ENCODE measurements at regions not wholly inside any gene's neighbourhood (a gene's known extent, or its start where the extent isn't known, plus 50 kb on each side); places are given as distances from the start of the nearest gene placed in this dataset.

DNA sequence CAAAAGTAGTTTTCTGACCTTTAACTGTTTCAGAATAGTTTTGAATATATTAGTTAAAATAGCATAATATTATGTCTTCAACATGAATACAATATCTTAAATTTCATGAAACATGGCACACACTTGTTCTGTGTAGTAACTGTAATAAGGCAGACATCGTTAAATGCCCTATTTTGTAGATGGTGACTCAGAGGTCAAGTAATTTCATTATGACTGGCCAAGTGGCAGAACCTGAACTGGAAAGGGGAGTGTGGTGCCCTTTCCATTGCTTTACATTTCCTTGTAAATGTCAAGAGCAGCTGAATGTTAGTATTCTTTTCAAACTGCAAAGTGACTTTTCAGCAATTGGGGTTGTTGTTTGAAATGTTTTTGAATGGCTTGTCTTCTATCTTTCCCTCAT, 201.2 kb upstream of the CDKN2B start:
- no peak for DNase-seq (ENCODE audit: low read depth)
- TF ChIP-seq, protein P1, sequence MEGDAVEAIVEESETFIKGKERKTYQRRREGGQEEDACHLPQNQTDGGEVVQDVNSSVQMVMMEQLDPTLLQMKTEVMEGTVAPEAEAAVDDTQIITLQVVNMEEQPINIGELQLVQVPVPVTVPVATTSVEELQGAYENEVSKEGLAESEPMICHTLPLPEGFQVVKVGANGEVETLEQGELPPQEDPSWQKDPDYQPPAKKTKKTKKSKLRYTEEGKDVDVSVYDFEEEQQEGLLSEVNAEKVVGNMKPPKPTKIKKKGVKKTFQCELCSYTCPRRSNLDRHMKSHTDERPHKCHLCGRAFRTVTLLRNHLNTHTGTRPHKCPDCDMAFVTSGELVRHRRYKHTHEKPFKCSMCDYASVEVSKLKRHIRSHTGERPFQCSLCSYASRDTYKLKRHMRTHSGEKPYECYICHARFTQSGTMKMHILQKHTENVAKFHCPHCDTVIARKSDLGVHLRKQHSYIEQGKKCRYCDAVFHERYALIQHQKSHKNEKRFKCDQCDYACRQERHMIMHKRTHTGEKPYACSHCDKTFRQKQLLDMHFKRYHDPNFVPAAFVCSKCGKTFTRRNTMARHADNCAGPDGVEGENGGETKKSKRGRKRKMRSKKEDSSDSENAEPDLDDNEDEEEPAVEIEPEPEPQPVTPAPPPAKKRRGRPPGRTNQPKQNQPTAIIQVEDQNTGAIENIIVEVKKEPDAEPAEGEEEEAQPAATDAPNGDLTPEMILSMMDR (IDR thresholded peaks at IDR 0.05; ENCODE audit: control insufficient read depth, insufficient read depth, low read depth, low read length, missing control alignments) = no peak
- no peak overlapping the region for H3K4me3 ChIP-seq (ENCODE audit: control insufficient read depth, low read depth, low read length)

- H3K4me3 ChIP-seq (ENCODE audit: control insufficient read depth, low read depth, low read length) = no peak overlapping the region
- DNase-seq (ENCODE audit: low read depth) = no peak
- TF ChIP-seq, protein P1 (IDR thresholded peaks at IDR 0.05; ENCODE audit: control insufficient read depth, insufficient read depth, low read depth, low read length, missing control alignments) = no peak
These were observed 201.8 kb upstream of the CDKN2B start for GRCh38 chr9:22210936-22211335.

DNA sequence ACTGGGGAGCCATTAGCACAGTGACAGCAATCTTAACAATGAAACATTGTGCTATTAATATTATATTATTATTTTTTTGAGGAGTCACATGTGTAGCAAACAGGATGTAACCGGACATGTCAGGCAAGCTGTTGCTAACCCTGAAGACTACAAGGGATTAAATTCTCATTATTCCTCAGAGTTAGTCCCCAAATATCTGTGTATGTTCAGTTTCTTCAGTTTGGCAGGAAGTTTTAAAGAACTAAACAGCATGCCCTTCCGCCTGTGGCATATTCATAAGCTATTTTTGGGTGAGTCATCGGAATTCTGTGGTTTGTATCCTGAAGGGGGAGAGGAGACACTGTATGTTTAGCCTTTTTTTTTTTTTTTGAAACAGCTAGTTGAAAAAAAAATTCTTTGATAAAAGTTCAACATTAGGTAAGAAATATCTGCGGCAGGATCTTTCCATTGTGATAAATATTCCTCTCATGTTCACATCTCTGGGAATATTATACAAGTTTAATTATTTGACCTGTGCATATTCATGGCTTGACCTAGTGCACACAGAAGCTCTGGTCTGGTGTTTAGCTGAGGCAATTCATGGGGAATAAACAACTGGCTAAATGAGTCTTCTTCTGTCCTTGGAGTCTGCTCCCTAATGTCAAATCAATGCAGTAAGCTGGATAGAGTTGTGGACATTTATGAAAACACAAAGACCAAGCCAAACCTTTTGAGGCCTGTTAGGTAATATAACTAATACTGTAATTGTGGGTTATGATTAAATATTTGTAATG, 202.7 kb upstream of the CDKN2B start:
- H3K4me3 ChIP-seq (ENCODE audit: control insufficient read depth, low read depth, low read length) = no peak overlapping the region
- TF ChIP-seq, protein P1 (IDR thresholded peaks at IDR 0.05; ENCODE audit: control insufficient read depth, insufficient read depth, low read depth, low read length, missing control alignments) = no peak
- DNase-seq (ENCODE audit: low read depth) = peak; percentile 83

DNA sequence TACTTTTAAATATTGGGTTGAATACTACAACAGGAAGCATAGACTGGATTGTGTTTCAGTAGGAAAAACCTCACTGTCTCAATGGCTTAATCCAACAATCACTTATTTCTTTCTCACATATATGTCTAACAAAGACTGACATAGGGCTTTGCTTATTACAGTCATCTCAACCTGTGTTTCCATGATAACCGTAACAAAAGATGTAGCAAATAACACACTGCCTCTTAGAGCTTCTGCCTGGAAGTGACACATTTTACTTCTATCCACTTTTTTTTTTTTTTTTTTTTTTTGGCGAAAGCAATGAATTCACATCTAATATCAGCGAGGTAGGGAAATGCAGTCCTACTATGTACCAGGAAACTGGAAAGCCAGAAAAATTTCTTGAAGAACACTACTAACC, 204.9 kb upstream of the CDKN2B start:
- no peak for DNase-seq (ENCODE audit: low read depth)
- TF ChIP-seq, protein P1 (IDR thresholded peaks at IDR 0.05; ENCODE audit: control insufficient read depth, insufficient read depth, low read depth, low read length, missing control alignments) = no peak
- H3K4me3 ChIP-seq (ENCODE audit: control insufficient read depth, low read depth, low read length) = no peak overlapping the region

DNA sequence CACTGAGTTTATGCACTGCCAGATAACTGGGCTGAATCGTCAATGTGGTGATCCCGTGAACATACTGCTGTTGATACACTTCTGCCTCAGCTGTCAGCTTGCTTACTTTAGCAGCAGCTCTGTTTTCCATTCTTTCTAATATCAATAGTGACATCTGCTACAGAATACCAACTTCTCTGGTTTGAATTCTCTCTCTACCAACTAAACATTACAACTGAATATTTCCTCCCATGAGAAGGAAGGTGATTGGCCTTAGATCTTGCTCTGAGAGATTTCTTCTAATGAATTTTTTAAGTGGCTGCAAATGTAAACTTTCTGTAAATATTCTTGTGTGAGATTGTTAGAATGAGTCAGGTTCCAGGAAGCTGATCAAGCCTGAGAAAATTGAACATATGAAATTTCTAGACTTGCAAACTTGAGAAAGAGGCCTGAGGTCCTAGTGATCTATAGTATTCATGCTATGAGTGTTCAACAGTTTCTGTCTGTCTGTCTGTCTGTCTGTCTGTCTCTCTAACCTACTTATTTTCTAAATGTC, 205.5 kb upstream of the CDKN2B start:
- no peak for DNase-seq (ENCODE audit: low read depth)
- TF ChIP-seq, protein P1 (IDR thresholded peaks at IDR 0.05; ENCODE audit: control insufficient read depth, insufficient read depth, low read depth, low read length, missing control alignments) = no peak
- H3K4me3 ChIP-seq (ENCODE audit: control insufficient read depth, low read depth, low read length) = no peak overlapping the region

- no peak for DNase-seq (ENCODE audit: low read depth)
- TF ChIP-seq, protein P1 (IDR thresholded peaks at IDR 0.05; ENCODE audit: control insufficient read depth, insufficient read depth, low read depth, low read length, missing control alignments) = no peak
- no peak overlapping the region for H3K4me3 ChIP-seq (ENCODE audit: control insufficient read depth, low read depth, low read length)
These were observed 206.4 kb upstream of the CDKN2B start for GRCh38 chr9:22215521-22215920.
